Lower lobe of right lung (tissue), 2 donors: ENCODE measurements at regions not wholly inside any gene's neighbourhood (a gene's known extent, or its start where the extent isn't known, plus 50 kb on each side); places are given as distances from the start of the nearest gene placed in this dataset.
"Not testable (repeated sequence)": the region's sequence is repeated elsewhere in the genome, so short reads cannot be mapped to it uniquely, and the experiment has no call there.

Source experiments
- ATAC-seq, 2 donors: fragments of 200-7000 bp; cut with Tn5 transposase; one replicate each; pipeline ENCODE4 v1.9.1; 2020 to 2022; ENCODE audit warnings: mild to moderate bottlenecking in 2 of 2, moderate library complexity in 2 of 2
- DNase-seq: peaks from one replicate; pipeline ENCODE4 v3.0.0-alpha.2; 2020
- H3K27ac ChIP-seq: fragments of 200-600 bp; one replicate; pipeline ENCODE4 v1.8.0; 2022
- H3K27me3 ChIP-seq: fragments of 200-600 bp; one replicate; pipeline ENCODE4 v1.8.0; 2022; ENCODE audit warnings: low read depth
- H3K36me3 ChIP-seq: fragments of 200-600 bp; one replicate; pipeline ENCODE4 v1.8.0; 2022; ENCODE audit warnings: mild to moderate bottlenecking
- H3K4me1 ChIP-seq: fragments of 200-600 bp; one replicate; pipeline ENCODE4 v1.8.0; 2022
- H3K4me3 ChIP-seq: fragments of 200-600 bp; one replicate; pipeline ENCODE4 v1.8.0; 2022; ENCODE audit warnings: mild to moderate bottlenecking
- H3K9me3 ChIP-seq: fragments of 200-600 bp; one replicate; pipeline ENCODE4 v1.8.0; 2022
- CTCF ChIP-seq: fragments of 200-600 bp; IDR thresholded peaks from one replicate; pipeline ENCODE4 v1.8.0; 2022; ENCODE audit warnings: antibody characterized with exemption, mild to moderate bottlenecking
- intact Hi-C: fragments of 100-400 bp; cut with DNase I; formaldehyde crosslinking; loops from one replicate; pipeline ENCODE4 v1.11.0; 2022
- donor health status: DM: no; HTN: yes; CAD: no; lungs with severe emphysema.

GRCh38 chr10:106278383-106278782, 886.1 kb downstream of the SORCS1 start:
- no peak overlapping the region for H3K4me3 ChIP-seq
- no peak for TF ChIP-seq CTCF
- H3K9me3 ChIP-seq = no peaks in the 10 kb centered on the region
- H3K27me3 ChIP-seq = no peaks in the 10 kb centered on the region
- ATAC-seq (no peak), DNase-seq (no peak)
- no peaks in the 10 kb centered on the region for H3K4me1 ChIP-seq
- intact Hi-C loops = no loop called here
- no peak overlapping the region for H3K27ac ChIP-seq
- H3K36me3 ChIP-seq = no peaks in the 10 kb centered on the region

DNA sequence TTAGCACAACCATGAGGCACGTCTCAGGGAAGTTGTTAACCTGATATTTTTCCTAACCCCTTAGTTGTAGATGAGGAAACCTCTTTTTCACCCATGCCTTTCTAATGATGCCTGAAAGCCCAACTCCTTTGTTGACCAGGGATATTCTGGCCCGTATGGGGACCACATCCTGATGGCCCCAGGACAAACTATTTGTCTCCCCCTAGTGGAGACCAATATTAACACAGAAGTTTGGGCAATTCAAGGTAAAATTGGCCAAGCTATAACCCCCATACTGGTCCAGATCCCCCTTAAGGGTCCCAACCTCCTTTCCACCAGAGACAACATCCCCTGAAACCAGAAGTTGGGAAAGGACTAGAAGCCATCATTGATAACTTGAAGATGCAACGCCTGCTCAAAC, 893.3 kb downstream of the SORCS1 start:
- Histone ChIP-seq H3K27me3 (no peaks in the 10 kb centered on the region), H3K36me3 (no peaks in the 10 kb centered on the region), H3K4me3 (no peak overlapping the region), H3K9me3 (no peaks in the 10 kb centered on the region), H3K4me1 (no peaks in the 10 kb centered on the region), H3K27ac (no peak overlapping the region)
- ATAC-seq (no peak), DNase-seq (no peak)
- intact Hi-C loops = no loop called here
- no peak for TF ChIP-seq CTCF

GRCh38 chr10:106268000-106268399, 896.5 kb downstream of the SORCS1 start:
- H3K27ac ChIP-seq = no peak overlapping the region
- no peaks in the 10 kb centered on the region for H3K4me1 ChIP-seq
- H3K9me3 ChIP-seq = no peaks in the 10 kb centered on the region
- TF ChIP-seq CTCF = no peak
- intact Hi-C loops = no loop called here
- no peaks in the 10 kb centered on the region for H3K36me3 ChIP-seq
- H3K27me3 ChIP-seq = no peaks in the 10 kb centered on the region
- DNase-seq (no peak), ATAC-seq (no peak)
- H3K4me3 ChIP-seq = no peak overlapping the region

GRCh38 chr10:106267591-106267990, 896.9 kb downstream of the SORCS1 start:
- Histone ChIP-seq H3K36me3 (no peaks in the 10 kb centered on the region), H3K27me3 (no peaks in the 10 kb centered on the region), H3K4me1 (no peaks in the 10 kb centered on the region), H3K9me3 (no peaks in the 10 kb centered on the region), H3K27ac (no peak overlapping the region), H3K4me3 (no peak overlapping the region)
- TF ChIP-seq CTCF = no peak
- ATAC-seq (peak in 1 of 2 donors; percentile 48), DNase-seq (no peak)
- intact Hi-C loops = no loop called here

- ATAC-seq, H3K36me3 ChIP-seq, intact Hi-C loops, H3K4me3 ChIP-seq, DNase-seq, H3K9me3 ChIP-seq, H3K27ac ChIP-seq, H3K27me3 ChIP-seq, H3K4me1 ChIP-seq: not testable (repeated sequence)
Measured at GRCh38 chr10:106257432-106257831, 907.1 kb downstream of the SORCS1 start.

GRCh38 chr10:106255111-106255678, 909.3 kb downstream of the SORCS1 start:
- no peak for TF ChIP-seq CTCF
- H3K4me1 ChIP-seq = no peaks in the 10 kb centered on the region
- no peaks in the 10 kb centered on the region for H3K9me3 ChIP-seq
- H3K27me3 ChIP-seq = no peaks in the 10 kb centered on the region
- intact Hi-C loops = no loop called here
- ATAC-seq (no peak), DNase-seq (no peak)
- no peaks in the 10 kb centered on the region for H3K36me3 ChIP-seq
- no peak overlapping the region for H3K4me3 ChIP-seq
- H3K27ac ChIP-seq = no peak overlapping the region
